ENCODE measurements at regions not wholly inside any gene's neighbourhood (a gene's known extent, or its start where the extent isn't known, plus 50 kb on each side); places are given as distances from the start of the nearest gene placed in this dataset.
A peak's percentile ranks its signal among the peaks of the same experiment; 100 is the strongest.

- no peaks in the 10 kb centered on the region for H3K4me1 ChIP-seq (ENCODE audit: insufficient read depth, low read length)
- H3K79me2 ChIP-seq (ENCODE audit: insufficient read depth, low read length) = no peaks in the 10 kb centered on the region
- no peaks in the 10 kb centered on the region for H3K36me3 ChIP-seq (ENCODE audit: insufficient read depth, low read length)
- H3K4me3 ChIP-seq (ENCODE audit: insufficient read depth, low read length) = no peak overlapping the region
- no peak overlapping the region for H2AFZ ChIP-seq (ENCODE audit: low read length)
- no peaks in the 10 kb centered on the region for H3K27me3 ChIP-seq (ENCODE audit: insufficient read depth, low read length)
- DNase-seq (ENCODE audit: insufficient read length, low spot score, missing footprints) = no peak
- H3K27ac ChIP-seq (ENCODE audit: low read depth, low read length) = no peak overlapping the region
- TF ChIP-seq CTCF (IDR thresholded peaks at IDR 0.05; ENCODE audit: extremely low read depth, low read depth, low read length) = no peak
- H4K20me1 ChIP-seq (ENCODE audit: insufficient read depth, low read length) = no peaks in the 10 kb centered on the region
- peaks cover 2% of the 10 kb centered on the region for H3K9me3 ChIP-seq (ENCODE audit: low read depth, low read length)
- no peak overlapping the region for H3K4me2 ChIP-seq (ENCODE audit: insufficient read depth, low read length)
Measured at GRCh38 chr6:96299525-96299924, 222.1 kb upstream of the UFL1 start.

- Histone ChIP-seq H3K9me3 (ENCODE audit: low read depth, low read length) (peaks cover 2% of the 10 kb centered on the region), H3K36me3 (ENCODE audit: insufficient read depth, low read length) (no peaks in the 10 kb centered on the region), H2AFZ (ENCODE audit: low read length) (no peak overlapping the region), H3K4me2 (ENCODE audit: insufficient read depth, low read length) (no peak overlapping the region), H4K20me1 (ENCODE audit: insufficient read depth, low read length) (no peaks in the 10 kb centered on the region), H3K27me3 (ENCODE audit: insufficient read depth, low read length) (no peaks in the 10 kb centered on the region), H3K4me3 (ENCODE audit: insufficient read depth, low read length) (no peak overlapping the region), H3K4me1 (ENCODE audit: insufficient read depth, low read length) (no peaks in the 10 kb centered on the region), H3K27ac (ENCODE audit: low read depth, low read length) (no peak overlapping the region), H3K79me2 (ENCODE audit: insufficient read depth, low read length) (no peaks in the 10 kb centered on the region)
- no peak for DNase-seq (ENCODE audit: insufficient read length, low spot score, missing footprints)
- no peak for TF ChIP-seq CTCF (IDR thresholded peaks at IDR 0.05; ENCODE audit: extremely low read depth, low read depth, low read length)
Measured at GRCh38 chr6:96301023-96301422, 220.6 kb upstream of the UFL1 start.

- Histone ChIP-seq H3K9me3 (ENCODE audit: low read depth, low read length) (peaks cover 2% of the 10 kb centered on the region), H2AFZ (ENCODE audit: low read length) (no peak overlapping the region), H3K4me2 (ENCODE audit: insufficient read depth, low read length) (no peak overlapping the region), H3K27me3 (ENCODE audit: insufficient read depth, low read length) (no peaks in the 10 kb centered on the region), H3K4me3 (ENCODE audit: insufficient read depth, low read length) (no peak overlapping the region), H3K36me3 (ENCODE audit: insufficient read depth, low read length) (no peaks in the 10 kb centered on the region), H3K27ac (ENCODE audit: low read depth, low read length) (no peak overlapping the region), H3K79me2 (ENCODE audit: insufficient read depth, low read length) (no peaks in the 10 kb centered on the region), H4K20me1 (ENCODE audit: insufficient read depth, low read length) (no peaks in the 10 kb centered on the region), H3K4me1 (ENCODE audit: insufficient read depth, low read length) (no peaks in the 10 kb centered on the region)
- DNase-seq (ENCODE audit: insufficient read length, low spot score, missing footprints) = no peak
- no peak for TF ChIP-seq CTCF (IDR thresholded peaks at IDR 0.05; ENCODE audit: extremely low read depth, low read depth, low read length)
Measured at GRCh38 chr6:96301781-96302180, 219.8 kb upstream of the UFL1 start.

- DNase-seq (ENCODE audit: insufficient read length, low spot score, missing footprints) = peak; percentile 31
- no peak overlapping the region for H2AFZ ChIP-seq (ENCODE audit: low read length)
- H3K27ac ChIP-seq (ENCODE audit: low read depth, low read length) = no peak overlapping the region
- TF ChIP-seq CTCF (IDR thresholded peaks at IDR 0.05; ENCODE audit: extremely low read depth, low read depth, low read length) = no peak
- H3K79me2 ChIP-seq (ENCODE audit: insufficient read depth, low read length) = no peaks in the 10 kb centered on the region
- peaks cover 2% of the 10 kb centered on the region for H3K9me3 ChIP-seq (ENCODE audit: low read depth, low read length)
- H3K4me2 ChIP-seq (ENCODE audit: insufficient read depth, low read length) = no peak overlapping the region
- no peaks in the 10 kb centered on the region for H4K20me1 ChIP-seq (ENCODE audit: insufficient read depth, low read length)
- H3K4me1 ChIP-seq (ENCODE audit: insufficient read depth, low read length) = no peaks in the 10 kb centered on the region
- H3K27me3 ChIP-seq (ENCODE audit: insufficient read depth, low read length) = no peaks in the 10 kb centered on the region
- H3K36me3 ChIP-seq (ENCODE audit: insufficient read depth, low read length) = no peaks in the 10 kb centered on the region
- no peak overlapping the region for H3K4me3 ChIP-seq (ENCODE audit: insufficient read depth, low read length)
Measured at GRCh38 chr6:96302991-96303390, 218.6 kb upstream of the UFL1 start.
